ENCODE measurements at regions not wholly inside any gene's neighbourhood (a gene's known extent, or its start where the extent isn't known, plus 50 kb on each side); places are given as distances from the start of the nearest gene placed in this dataset.
"Not testable (repeated sequence)": the region's sequence is repeated elsewhere in the genome, so short reads cannot be mapped to it uniquely, and the experiment has no call there.

DNA sequence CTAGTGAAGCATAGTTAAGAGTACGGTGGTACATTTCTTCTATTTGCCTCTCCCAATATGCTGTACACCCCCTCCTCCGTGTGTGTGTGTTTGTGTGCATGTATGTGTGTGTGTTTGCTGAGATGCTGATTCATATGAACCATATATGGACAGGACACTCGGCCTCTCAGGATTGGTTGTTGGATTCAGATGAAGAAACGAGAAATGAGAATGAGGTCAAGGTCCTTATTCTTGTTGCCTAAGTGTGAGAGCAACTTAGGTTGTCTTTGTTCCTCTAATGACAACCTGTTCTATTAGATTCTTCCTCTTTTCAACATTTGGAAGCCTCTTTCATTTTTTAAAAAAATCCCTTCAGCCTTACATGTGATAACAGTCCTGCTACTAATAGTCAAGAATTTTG is 1387.6 kb downstream of the STIM2 start:
- no peak for DNase-seq

DNA sequence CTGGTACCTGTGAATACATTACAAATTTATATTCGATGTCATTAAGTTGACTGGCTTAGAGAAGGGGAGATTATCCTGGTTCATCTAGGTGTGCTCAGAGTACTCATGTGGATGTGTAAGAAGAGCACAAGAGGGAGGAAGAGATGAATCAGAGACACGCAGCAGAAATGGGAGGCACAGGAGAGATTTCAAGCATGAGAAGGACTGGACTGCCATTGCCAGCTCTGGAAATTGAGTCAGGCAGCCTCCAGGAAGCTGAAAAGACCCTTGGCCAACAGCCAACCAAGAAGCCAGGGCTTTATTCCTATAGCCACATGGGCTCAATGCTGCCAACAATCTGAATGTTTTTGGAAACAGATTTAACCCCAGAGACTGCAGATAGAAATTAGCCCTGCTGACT is 1390.0 kb downstream of the STIM2 start:
- no peak for DNase-seq

DNA sequence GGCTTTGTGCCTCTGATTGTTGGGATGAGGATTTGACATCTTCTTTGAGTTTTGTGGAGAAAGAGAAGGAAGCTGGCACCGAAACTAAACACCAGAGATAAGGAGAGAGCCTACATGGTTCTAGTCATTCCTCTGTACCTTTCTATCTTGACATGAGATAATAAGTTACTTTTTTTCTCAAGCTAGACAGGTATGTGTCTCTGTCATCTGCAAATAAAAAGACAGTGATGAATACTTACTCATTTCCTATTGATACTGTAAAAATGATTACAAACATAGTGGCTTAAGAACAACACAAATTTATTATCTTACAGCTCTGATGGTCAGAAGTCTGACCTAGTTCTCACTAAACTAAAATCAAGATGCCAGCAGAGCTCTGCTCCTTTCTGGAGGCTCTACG is 1391.2 kb downstream of the STIM2 start:
- no peak for DNase-seq

DNA sequence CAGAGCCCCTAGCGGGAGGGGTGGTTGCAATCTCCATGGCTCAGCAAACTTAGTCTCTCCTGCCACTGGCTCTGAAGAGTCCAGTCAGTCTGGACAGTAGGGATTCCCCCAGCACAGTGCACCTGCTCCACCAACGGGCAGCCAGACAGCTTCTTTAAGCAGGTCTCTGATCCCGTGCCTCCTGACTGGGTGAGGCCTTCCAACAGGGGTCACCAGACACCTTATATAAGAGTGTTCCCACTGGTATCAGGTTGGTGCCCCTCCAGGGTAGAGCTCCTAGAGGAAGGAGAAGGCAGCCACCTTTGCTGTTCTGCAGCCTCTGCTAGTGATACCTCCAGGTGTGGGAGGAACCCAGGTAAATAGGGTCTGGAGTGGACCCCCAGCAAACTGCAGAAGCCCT is 1393.4 kb downstream of the STIM2 start:
- no peak for DNase-seq

DNA sequence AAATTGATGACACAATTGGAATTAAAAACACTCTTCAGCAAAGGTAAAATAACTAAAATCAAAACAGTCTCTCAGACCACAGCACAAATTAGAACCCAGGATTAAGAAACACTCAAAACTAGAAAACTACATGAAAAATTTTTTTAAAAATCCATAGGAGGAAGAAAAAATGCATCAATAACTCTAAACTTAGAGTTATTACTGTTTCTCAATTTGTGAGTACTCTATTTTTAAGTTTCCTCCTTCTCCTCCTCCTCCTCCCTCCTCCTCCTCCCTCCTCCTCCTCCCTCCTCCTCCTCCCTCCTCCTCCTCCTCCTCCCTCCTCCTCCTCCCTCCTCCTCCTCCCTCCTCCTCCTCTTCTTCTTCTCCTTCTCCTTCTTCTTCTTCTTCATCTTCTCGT is 1395.7 kb downstream of the STIM2 start:
- DNase-seq: no peak

DNA sequence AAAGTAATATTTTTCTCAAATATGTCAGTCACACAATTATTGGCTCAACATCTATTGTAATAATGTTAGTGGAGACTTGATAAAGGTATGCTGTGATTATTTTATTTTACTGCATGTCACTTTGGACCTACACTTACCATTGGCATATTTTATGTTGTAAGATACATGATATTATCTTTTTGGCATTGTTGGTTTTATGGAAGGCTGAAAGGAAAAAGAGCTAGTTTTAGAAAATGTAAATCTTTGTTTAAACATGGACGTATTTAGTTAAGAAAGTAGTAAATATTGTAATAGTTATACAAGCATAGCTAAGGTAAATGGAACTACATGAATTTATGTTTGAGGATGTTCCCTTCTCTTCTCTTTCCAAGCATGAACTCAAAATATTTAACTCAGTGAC is 1399.3 kb downstream of the STIM2 start:
- no peak for DNase-seq

DNA sequence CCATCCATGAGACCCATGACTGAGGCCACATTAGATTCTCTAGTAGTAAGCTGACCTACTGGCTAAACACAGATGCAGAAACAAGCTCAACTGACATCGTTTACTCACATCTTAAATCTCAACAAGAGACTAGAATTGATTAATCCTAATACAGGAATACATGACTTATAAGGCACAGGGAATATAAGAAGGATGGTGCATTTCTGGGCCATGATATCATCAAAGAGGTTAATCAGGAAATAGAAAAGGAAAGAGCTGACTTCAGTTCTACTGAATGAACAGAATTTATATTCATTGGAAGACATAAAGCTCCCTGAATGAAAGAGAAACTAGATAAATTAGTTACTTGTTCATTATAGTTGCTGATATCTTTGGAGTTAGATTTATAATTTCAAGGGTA is 1406.5 kb downstream of the STIM2 start:
- DNase-seq: no peak

DNA sequence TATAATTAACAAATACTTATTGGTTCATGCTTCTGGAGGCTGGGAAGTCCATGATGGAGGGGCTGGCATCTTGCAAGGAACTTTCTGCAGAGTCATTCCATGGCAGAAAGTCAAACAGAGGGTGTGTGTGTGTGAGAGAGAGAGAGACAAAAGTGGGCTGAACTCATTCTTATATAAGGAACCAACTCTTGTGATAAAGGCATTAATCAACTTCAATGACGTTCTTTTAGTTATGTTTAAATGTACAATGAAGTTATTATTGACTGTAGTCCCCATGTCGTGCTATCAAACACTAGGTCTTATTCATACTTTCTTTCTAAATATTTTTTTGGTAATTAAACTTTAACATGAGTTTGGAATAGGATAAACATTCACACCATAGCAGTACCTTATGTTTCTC is 1408.8 kb downstream of the STIM2 start:
- no peak for DNase-seq

DNA sequence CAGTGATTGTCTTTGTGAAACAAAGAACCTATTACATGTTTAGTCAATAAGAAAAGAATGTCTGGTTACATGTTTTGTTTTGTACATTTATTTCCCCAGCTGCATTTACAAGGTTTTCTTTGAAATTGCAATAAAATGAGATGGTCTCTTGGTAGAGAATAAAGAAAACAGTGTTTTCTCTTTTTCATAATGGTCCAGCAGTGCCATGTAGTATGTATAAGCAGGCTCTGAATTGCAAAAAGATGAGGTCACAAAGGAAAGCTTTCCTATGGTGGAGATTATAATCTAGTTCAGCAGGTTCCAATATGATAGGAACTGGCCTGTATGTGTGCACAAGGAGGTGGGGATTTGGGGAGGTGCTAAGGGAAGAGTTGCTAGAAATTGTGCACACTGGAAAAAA is 1417.3 kb downstream of the STIM2 start:
- no peak for DNase-seq

DNA sequence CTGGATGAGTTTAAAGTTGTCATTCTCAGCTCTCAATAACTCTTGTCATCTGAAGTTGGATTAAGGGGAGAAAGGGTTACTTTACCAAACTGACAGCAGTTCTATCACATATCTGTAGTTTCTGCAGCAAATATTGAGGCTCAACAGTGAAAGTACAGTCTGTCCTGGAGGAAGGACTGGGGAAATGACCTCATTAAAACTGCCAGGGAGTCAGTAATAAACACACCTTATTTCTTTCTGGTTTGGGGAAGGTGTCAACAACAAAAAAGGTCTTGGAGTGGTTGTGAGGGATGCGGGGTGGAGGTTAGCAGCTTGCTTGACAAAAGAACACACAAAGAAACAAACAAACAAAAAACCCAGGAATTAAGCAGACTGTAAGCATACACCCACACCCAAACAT is 1418.0 kb downstream of the STIM2 start:
- no peak for DNase-seq

DNA sequence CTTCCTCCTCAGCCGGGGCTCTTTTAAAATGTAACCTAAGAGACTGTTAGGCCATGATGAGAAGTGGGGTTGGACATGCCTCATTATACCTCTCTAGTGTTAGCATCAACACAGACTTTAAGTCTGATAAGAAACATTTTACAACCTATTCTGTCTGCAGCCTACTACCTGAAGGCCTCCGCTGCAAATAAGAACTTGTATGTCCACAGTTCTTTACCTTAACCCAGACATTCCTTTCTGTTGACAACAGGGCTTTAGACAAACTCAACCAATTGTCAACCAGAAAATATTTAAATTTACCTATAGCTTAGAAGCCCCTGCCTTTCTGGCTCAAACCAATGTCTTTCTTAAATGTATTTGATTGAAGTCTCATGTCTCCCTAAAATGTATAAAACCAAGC is 1418.6 kb downstream of the STIM2 start:
- DNase-seq: no peak

DNA sequence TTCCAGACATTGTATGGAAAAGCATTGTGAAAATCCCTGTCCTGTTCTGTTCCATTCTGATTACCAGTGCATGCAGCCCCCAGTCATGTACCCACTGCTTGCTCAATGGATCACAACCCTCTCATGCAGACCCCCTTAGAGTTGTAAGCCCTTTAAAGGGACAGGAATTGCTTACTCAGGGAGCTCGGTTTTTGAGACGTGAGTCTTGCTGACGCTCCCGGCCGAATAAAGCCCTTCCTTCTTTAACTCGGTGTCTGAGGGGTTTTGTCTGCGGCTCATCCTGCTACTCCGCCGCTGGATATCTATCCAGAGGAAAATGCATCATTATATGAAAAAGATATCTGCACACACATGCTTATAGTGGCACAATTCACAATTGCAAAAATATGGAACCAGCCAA is 1425.6 kb downstream of the STIM2 start:
- not testable (repeated sequence) for DNase-seq

DNA sequence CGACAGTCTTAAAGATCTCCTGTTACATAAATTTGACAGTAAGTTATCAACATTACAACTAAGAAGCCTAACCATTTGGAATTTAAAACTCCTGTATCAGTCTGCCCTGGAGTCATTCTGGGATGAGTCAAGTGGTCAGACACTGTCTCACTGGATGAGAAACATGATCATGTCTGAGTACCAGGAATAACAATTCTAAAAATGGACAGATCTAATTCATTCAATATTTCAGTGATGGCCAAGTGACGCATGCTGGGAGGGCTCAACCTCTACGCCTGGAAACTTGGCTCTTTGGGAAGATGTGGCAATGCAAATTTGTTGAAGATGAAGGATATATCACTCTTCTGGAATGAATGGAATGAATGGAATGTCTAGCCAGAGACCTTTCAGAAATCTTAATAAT is 1427.2 kb downstream of the STIM2 start:
- DNase-seq: no peak

DNA sequence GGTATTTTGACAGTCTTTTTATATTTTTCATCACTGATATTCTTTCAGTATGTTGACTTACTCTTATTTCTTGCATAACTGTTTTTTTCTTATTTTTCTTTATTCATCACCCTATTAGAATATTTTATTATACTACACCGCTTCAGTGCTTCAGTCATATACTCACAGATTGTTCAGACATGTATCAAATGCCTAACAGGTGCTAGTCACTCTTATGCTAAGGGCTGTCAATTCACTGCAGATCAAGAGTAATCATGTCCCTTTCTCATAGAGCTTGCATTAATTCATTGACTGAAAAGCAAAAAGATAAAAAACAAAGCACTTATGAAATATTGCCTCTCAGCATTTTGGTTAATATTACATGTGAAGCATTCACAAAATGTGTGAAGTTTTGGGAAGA is 1435.6 kb downstream of the STIM2 start:
- no peak for DNase-seq

DNA sequence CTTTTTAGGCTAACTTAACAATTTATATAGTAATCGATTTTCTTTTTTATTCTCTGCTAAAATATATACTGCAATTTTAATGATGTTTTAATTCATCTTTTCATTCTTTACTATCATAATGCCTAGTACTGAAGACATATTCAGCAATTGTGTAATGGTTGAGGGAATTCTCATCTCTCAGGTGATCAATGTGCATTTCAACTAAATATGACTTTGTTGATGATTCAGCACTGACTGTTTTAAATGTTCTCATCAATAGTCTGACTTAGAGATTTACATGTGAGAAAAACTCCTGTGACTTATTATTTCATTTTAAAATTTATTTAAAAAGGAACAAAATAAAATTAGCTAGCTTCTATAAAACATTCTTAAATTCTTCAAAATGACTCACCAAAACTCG is 1450.3 kb downstream of the STIM2 start:
- DNase-seq: no peak

DNA sequence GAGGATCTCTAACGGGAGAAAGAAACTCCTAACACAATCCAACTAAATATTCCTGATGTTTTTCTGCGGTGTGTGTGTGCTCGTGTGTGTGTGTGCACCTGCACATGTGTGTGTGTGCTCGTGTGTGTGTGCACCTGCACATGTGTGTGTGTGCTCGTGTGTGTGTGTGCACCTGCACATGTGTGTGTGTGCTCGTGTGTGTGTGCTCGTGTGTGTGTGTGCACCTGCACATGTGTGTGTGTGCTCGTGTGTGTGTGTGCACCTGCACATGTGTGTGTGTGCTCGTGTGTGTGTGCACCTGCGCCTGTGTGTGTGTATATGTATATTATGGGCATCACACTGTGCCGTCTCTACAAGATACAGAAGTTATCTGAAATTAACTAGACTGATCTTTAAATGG is 1451.9 kb downstream of the STIM2 start:
- not testable (repeated sequence) for DNase-seq

DNA sequence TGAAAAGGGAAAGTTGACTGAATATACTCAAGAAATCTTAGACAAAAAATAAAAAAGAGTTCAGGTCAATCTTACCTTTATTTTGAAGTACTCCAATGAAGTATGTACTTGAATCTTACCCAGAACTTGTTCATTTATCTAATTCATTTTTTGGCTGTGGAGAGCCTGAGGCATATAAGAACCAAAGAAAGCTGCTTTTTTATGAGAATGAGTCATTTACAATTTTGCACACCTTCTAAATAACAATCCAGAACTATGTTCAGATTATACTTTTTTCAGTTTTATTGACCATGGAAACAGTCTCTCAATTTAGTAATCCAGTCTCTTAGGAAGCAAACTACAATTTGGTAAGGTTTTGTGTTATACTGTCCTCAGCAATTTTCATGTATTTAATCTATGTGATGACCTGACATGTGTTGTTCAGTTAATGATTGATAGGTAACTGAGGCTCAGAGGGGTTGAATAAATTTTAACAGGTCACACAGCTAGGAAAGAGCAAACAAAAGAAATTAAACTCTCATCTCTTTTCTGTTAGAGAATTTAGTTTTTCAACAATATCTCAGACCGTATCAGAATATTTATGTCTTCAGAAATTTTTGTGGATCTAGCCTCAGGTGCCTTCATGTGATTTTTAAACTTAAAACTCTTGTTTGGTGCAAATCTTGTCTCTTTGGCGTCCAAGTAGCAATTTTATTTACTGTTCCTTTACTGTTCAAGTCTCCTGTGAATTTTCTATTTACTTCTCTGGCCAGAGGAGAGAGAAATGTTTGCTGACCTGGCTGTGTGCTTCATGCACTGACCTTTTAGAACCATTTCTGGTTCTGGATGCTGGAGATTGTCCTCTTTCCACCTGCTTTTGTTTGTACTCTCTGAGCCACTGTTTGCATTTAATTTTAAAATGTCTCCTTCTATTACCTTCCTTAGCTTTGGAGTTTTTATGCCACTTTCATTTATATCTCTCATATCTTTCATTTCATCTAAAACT is 1453.4 kb downstream of the STIM2 start:
- DNase-seq: no peak

DNA sequence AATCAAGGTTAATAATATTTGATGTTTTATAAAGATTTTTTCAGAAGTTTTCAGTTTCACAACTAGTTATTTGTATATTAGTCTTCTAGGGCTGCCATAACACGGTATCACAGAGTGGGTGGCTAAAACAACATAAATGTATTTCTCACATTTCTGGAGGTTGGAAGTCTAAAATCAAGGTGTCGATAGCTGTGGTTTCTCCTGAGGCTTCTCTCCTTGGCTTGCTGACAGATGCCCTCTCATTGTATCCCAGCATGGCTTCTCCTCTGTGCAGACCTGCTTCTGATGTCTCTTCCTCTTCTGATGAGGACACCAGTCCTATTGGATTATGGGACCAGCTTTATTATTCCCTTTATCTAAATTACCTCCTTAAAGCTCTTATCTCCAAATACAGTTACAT is 1456.6 kb downstream of the STIM2 start:
- no peak for DNase-seq

DNA sequence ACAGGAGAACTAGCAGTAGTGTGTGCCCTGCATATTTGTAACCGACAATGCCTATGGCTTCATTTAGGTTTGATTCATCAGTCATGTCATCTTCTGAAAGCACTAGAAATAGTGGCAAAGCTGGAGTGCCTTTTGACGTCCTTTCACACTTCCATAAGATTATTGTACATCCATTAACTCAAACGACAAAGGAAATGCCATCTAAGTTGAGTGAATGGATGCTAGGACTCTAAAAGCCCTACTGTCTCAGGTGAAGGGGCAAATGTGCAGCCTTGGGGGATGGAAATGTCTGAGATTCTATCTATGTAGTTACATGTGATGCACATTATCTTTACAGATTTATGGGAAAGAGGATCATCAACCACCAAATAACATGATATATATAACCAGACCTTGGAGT is 1473.6 kb downstream of the STIM2 start:
- DNase-seq: no peak

DNA sequence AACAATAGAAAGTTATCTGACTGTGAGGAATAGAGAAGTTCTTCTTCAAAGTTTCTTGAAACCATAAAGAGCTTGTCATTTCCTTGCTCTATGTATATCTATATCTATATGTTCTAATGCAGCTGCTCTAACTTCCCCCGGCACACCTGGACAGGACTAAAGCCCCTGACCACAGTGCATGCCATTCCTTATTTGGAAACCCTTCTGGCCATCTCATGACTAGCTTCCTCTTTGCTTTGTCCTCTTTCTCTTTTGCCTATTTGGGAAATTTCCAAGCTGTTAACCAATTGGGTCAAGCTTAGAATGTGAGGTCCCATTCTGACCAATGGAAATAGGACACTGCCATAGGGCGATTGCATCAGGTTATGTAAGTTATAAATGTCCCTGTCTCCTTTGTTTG is 1481.1 kb downstream of the STIM2 start:
- no peak for DNase-seq

DNA sequence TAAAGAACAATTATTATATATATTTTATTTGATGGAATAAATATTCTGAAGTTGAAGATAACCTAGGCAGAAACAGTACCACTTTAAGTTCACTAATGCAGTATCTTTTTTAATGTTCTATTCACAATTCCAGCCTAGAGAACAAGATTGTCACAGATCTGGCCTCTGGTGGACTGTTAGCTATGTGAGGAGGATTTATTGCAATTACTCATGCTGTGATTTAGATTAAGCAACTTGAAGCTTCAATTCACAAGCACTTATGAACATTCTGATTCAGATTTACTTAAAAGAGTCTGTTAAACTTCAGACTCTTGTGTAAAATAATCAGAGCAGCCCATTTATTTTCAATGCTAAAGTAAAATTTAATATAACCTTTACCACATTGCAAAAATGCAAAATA is 1489.8 kb downstream of the STIM2 start:
- DNase-seq: no peak

DNA sequence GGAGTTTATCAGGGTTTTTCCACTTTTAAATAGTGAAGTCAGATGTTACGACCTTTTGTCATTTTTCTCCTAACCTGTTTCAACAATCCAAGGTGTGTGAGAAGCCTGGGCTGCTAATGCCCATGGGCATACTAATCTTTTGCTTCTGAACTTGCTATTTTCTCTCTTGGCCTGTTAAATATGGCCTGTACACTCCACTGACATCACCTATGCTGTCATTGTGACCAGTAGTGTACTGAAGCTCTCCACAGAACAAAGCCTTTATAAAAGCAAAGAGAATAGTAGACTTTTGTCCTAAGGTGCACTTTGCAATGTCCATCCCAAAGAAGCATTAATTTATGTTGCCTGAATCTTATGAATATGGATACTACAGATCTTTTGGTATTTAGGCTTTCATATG is 1490.5 kb downstream of the STIM2 start:
- DNase-seq: no peak

DNA sequence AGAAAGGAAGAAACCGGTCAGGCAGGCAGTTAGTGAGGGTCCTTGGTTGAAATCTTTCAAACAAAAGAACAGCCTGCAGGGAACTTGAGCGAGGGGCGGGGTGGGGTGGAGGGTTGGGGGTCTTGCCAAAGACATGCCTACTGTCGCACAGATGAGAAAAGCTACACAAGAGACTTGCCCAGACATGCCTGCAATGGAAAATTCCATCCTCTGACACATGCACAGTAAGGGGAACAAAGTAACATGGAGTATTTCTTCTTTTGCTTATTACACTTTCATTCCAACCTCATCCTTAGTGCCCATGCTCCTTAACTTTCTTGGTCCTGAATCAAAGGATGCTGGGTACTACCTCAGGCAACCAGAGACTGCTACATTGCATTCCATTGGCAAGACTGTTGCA is 1491.2 kb downstream of the STIM2 start:
- no peak for DNase-seq

DNA sequence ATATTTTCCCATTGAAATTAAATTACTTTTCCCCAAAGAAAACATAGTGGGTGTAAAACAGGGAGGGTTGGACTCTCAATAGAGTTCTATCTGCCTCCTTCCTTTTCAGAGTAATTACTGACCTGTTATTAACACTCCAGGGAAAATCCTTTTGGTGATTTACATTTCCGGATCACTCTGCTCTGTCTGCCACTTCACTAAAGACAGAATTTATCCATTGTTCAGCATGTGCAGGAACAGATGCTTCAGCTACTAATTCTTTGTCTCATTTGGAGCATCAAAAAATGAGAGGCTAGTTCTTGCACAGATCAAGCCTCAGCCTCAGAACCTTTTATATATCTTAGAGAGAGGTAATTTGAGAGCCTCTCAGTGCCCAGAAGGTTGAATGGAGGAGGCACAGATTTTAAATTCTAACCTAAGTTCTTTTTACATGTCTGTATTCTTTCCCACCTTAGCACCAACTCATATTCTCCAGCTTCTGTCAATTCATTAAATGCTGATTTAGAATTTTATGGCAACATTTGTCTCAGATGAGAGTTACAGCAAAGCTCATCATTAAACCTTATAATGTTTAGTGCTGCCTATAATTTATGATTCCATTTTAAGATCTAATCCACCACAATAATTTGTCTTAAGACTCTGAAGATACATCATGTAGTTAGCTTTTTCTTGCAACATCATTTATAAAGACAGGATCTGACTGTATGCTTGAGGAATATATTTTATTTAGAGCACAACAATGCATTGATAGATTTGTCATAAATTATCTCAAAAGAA is 1494.4 kb downstream of the STIM2 start:
- DNase-seq: no peak

Measured in stimulated activated CD4-positive, alpha-beta T cell treated with anti-CD3 and anti-CD28 coated beads, Interleukin-2, amount 100 ng/mL, for 48 hours (primary cell).